HCT116 (cell line): ENCODE measurements at regions not wholly inside any gene's neighbourhood (a gene's known extent, or its start where the extent isn't known, plus 50 kb on each side); places are given as distances from the start of the nearest gene placed in this dataset.

ENCODE experiments used
- CEBPB ChIP-seq: IDR thresholded peaks from 2 replicates; pipeline ENCODE4 v1.6.1; 2012; ENCODE audit warnings: low read depth
- CTCF ChIP-seq, 3 experiments: fragments of 200-600 bp in 1 of 3; sonication (generic) in 1 of 3; IDR thresholded peaks in 2 of 3; conservative IDR thresholded peaks in 1 of 3; 2 replicates each; pipeline ENCODE4 v1.5.1; 2012 to 2017; ENCODE audit warnings: low read depth in 2 of 3, low read length in 2 of 3, antibody characterized with exemption in 1 of 3, borderline replicate concordance in 1 of 3, control low read depth in 1 of 3, mild to moderate bottlenecking in 1 of 3, mixed read lengths in 1 of 3, mixed run types in 1 of 3, moderate library complexity in 1 of 3; ENCODE audit not compliant: insufficient read depth in 1 of 3
- EZH2 ChIP-seq: fragments of 200-600 bp; sonication (generic); IDR thresholded peaks from 2 replicates; pipeline ENCODE4 v1.6.1; 2017; ENCODE audit warnings: antibody characterized with exemption, mixed run types
- MAX ChIP-seq: IDR thresholded peaks from 2 replicates; pipeline ENCODE4 v1.6.1; 2012
- POLR2A ChIP-seq: IDR thresholded peaks from 2 replicates; pipeline ENCODE4 v1.7.0; 2011; ENCODE audit warnings: borderline replicate concordance; ENCODE audit not compliant: insufficient read depth, insufficient read length; ENCODE audit errors: extremely low read depth
- SIN3A ChIP-seq: IDR thresholded peaks from 2 replicates; pipeline ENCODE4 v1.6.1; 2012; ENCODE audit warnings: low read depth

- no peak for TF ChIP-seq CTCF (IDR thresholded peaks at IDR 0.05 in 2 of 3, conservative IDR thresholded peaks at IDR 0.05 in 1 of 3; ENCODE audit: borderline replicate concordance in 1 of 3, insufficient read depth in 1 of 3, low read depth in 2 of 3, low read length in 2 of 3)
- no peak for TF ChIP-seq EZH2
- no peak for TF ChIP-seq SIN3A
- no peak for TF ChIP-seq MAX
- no peak for TF ChIP-seq CEBPB
- no peak for TF ChIP-seq POLR2A
Measured at GRCh38 chr7:70915067-70915466, 216.9 kb upstream of the GALNT17 start.
